Breast epithelium (tissue), 3 donors: ENCODE measurements at regions not wholly inside any gene's neighbourhood (a gene's known extent, or its start where the extent isn't known, plus 50 kb on each side); places are given as distances from the start of the nearest gene placed in this dataset.

Experiments used
- CTCF ChIP-seq, 3 donors: fragments of 450-650 bp; IDR thresholded peaks; one replicate each; pipeline ENCODE4 v1.5.1; 2016 to 2017; ENCODE audit warnings: antibody characterized with exemption in 3 of 3, mild to moderate bottlenecking in 3 of 3, moderate library complexity in 3 of 3
- POLR2A ChIP-seq: fragments of 450-650 bp; IDR thresholded peaks from one replicate; pipeline ENCODE4 v1.6.1; 2016; ENCODE audit warnings: antibody characterized with exemption, mild to moderate bottlenecking, moderate library complexity
- POLR2AphosphoS5 ChIP-seq, 3 donors: sonication (generic); formaldehyde crosslinking; IDR thresholded peaks; one replicate each; pipeline ENCODE4 v1.6.1; 2017; ENCODE audit warnings: antibody characterized with exemption in 3 of 3

- TF ChIP-seq CTCF (IDR thresholded peaks at IDR 0.05): no peak
- TF ChIP-seq POLR2A: no peak
- no peak for TF ChIP-seq POLR2AphosphoS5 (IDR thresholded peaks at IDR 0.05)
Measured at GRCh38 chrX:42519666-42520231, 258.2 kb downstream of the PPP1R2C start.
